ENCODE measurements at regions not wholly inside any gene's neighbourhood (a gene's known extent, or its start where the extent isn't known, plus 50 kb on each side); places are given as distances from the start of the nearest gene placed in this dataset.

GRCh38 chr11:95569207-95569606 is 220.4 kb downstream of the FAM76B start:
- H3K4me3 ChIP-seq = no peak overlapping the region
- H3K36me3 ChIP-seq = no peaks in the 10 kb centered on the region
- no peak overlapping the region for H3K27ac ChIP-seq
- H3K27me3 ChIP-seq = no peaks in the 10 kb centered on the region
- no peak for TF ChIP-seq CTCF (IDR thresholded peaks at IDR 0.05)
- no peak for DNase-seq (ENCODE audit: low spot score)
- H3K9me3 ChIP-seq = peaks cover 0 to 11% of the 10 kb centered on the region in 2 donors
- H3K4me1 ChIP-seq = peaks cover 0 to 8% of the 10 kb centered on the region in 2 donors

GRCh38 chr11:95568281-95568680 is 221.3 kb downstream of the FAM76B start:
- no peak overlapping the region for H3K4me3 ChIP-seq
- no peak for TF ChIP-seq CTCF (IDR thresholded peaks at IDR 0.05)
- no peak overlapping the region for H3K27ac ChIP-seq
- peaks cover 0 to 8% of the 10 kb centered on the region in 2 donors for H3K4me1 ChIP-seq
- no peaks in the 10 kb centered on the region for H3K36me3 ChIP-seq
- no peak for DNase-seq (ENCODE audit: low spot score)
- H3K27me3 ChIP-seq = no peaks in the 10 kb centered on the region
- H3K9me3 ChIP-seq = peaks cover 0 to 11% of the 10 kb centered on the region in 2 donors

- no peaks in the 10 kb centered on the region for H3K36me3 ChIP-seq
- no peak for TF ChIP-seq CTCF (IDR thresholded peaks at IDR 0.05)
- no peak overlapping the region for H3K27ac ChIP-seq
- peaks cover 0 to 8% of the 10 kb centered on the region in 2 donors for H3K4me1 ChIP-seq
- no peaks in the 10 kb centered on the region for H3K27me3 ChIP-seq
- no peak for DNase-seq (ENCODE audit: low spot score)
- H3K4me3 ChIP-seq = no peak overlapping the region
- peaks cover 0 to 11% of the 10 kb centered on the region in 2 donors for H3K9me3 ChIP-seq
Observed at GRCh38 chr11:95567685-95568084, 221.9 kb downstream of the FAM76B start.

- no peak for TF ChIP-seq CTCF (IDR thresholded peaks at IDR 0.05)
- H3K36me3 ChIP-seq = no peaks in the 10 kb centered on the region
- peaks cover 0 to 11% of the 10 kb centered on the region in 2 donors for H3K9me3 ChIP-seq
- no peak overlapping the region for H3K4me3 ChIP-seq
- no peaks in the 10 kb centered on the region for H3K27me3 ChIP-seq
- no peak for DNase-seq (ENCODE audit: low spot score)
- no peak overlapping the region for H3K27ac ChIP-seq
- H3K4me1 ChIP-seq = peaks cover 0 to 8% of the 10 kb centered on the region in 2 donors
Observed at GRCh38 chr11:95566211-95566610, 223.4 kb downstream of the FAM76B start.

GRCh38 chr11:95565724-95566141 is 223.8 kb downstream of the FAM76B start:
- TF ChIP-seq CTCF (IDR thresholded peaks at IDR 0.05) = no peak
- H3K4me1 ChIP-seq = peaks cover 0 to 8% of the 10 kb centered on the region in 2 donors
- DNase-seq (ENCODE audit: low spot score) = no peak
- no peaks in the 10 kb centered on the region for H3K36me3 ChIP-seq
- no peak overlapping the region for H3K27ac ChIP-seq
- peaks cover 0 to 11% of the 10 kb centered on the region in 2 donors for H3K9me3 ChIP-seq
- H3K4me3 ChIP-seq = no peak overlapping the region
- H3K27me3 ChIP-seq = no peaks in the 10 kb centered on the region

- TF ChIP-seq CTCF (IDR thresholded peaks at IDR 0.05) = no peak
- H3K27me3 ChIP-seq = no peaks in the 10 kb centered on the region
- peaks cover 0 to 4% of the 10 kb centered on the region in 2 donors for H3K9me3 ChIP-seq
- H3K27ac ChIP-seq = no peak overlapping the region
- H3K4me1 ChIP-seq = peaks cover 0 to 8% of the 10 kb centered on the region in 2 donors
- H3K4me3 ChIP-seq = no peak overlapping the region
- DNase-seq (ENCODE audit: low spot score) = no peak
- H3K36me3 ChIP-seq = no peaks in the 10 kb centered on the region
Observed at GRCh38 chr11:95563859-95564258, 225.7 kb downstream of the FAM76B start.
